GM23338 (cell line): ENCODE measurements at regions not wholly inside any gene's neighbourhood (a gene's known extent, or its start where the extent isn't known, plus 50 kb on each side); places are given as distances from the start of the nearest gene placed in this dataset.

Experiments used
- CREB1 ChIP-seq: fragments of 250-450 bp; sonication (Bioruptor Pico); IDR thresholded peaks from 2 replicates; pipeline ENCODE4 v1.5.0; 2020; ENCODE audit warnings: low read depth, mild to moderate bottlenecking, moderate library complexity
- CTCF ChIP-seq, 2 experiments: fragments of 200-600 bp in 1 of 2; sonication (generic) in 1 of 2; conservative IDR thresholded peaks; 2 replicates each; pipeline versions ENCODE4 v1.5.1 to v1.6.1; 2016 to 2017; ENCODE audit warnings: antibody characterized with exemption in 2 of 2, low read depth in 2 of 2, mild to moderate bottlenecking in 2 of 2, moderate library complexity in 1 of 2
- EZH2 ChIP-seq: fragments of 200-600 bp; sonication (generic); IDR thresholded peaks from one replicate; pipeline ENCODE4 v1.8.0; 2017; ENCODE audit warnings: antibody characterized with exemption, mild to moderate bottlenecking, low read depth; ENCODE audit not compliant: unreplicated experiment
- POLR2AphosphoS5 ChIP-seq: IDR thresholded peaks from 2 replicates; pipeline ENCODE4 v1.6.1; 2016; ENCODE audit warnings: antibody characterized with exemption, low read depth
- REST ChIP-seq: IDR thresholded peaks from one replicate; pipeline ENCODE4 v1.6.1; 2018; ENCODE audit warnings: antibody characterized with exemption; ENCODE audit not compliant: unreplicated experiment

- TF ChIP-seq POLR2AphosphoS5, result no peak
- no peak for TF ChIP-seq CTCF (conservative IDR thresholded peaks at IDR 0.05; ENCODE audit: low read depth in 2 of 2)
- no peak for TF ChIP-seq CREB1 (CRISPR knock-in tag)
- no peak for TF ChIP-seq REST
- TF ChIP-seq EZH2, result no peak
These were observed 149.4 kb upstream of the ZMIZ1 start for GRCh38 chr10:78919181-78919966.
